HepG2 (cell line): ENCODE measurements at regions not wholly inside any gene's neighbourhood (a gene's known extent, or its start where the extent isn't known, plus 50 kb on each side); places are given as distances from the start of the nearest gene placed in this dataset.
A peak's percentile ranks its signal among the peaks of the same experiment; 100 is the strongest.

Experiments used
- ARHGAP35 ChIP-seq: sonication (generic); formaldehyde crosslinking; IDR thresholded peaks from 2 replicates; pipeline ENCODE4 v1.9.0; 2022; ENCODE audit warnings: mild to moderate bottlenecking, inconsistent platforms, moderate library complexity, missing genetic modification reagents, borderline replicate concordance
- CBFB ChIP-seq: sonication (generic); formaldehyde crosslinking; IDR thresholded peaks from 2 replicates; pipeline ENCODE4 v1.4.0; 2020; ENCODE audit warnings: missing genetic modification reagents
- CEBPB ChIP-seq: IDR thresholded peaks from 2 replicates; pipeline ENCODE4 v1.6.1; 2011; ENCODE audit warnings: low read depth, low read length, improper control_type of control experiment, borderline replicate concordance
- CHD4 ChIP-seq: fragments of 200-600 bp; sonication (generic); IDR thresholded peaks from 2 replicates; pipeline ENCODE4 v1.7.0; 2017; ENCODE audit warnings: mild to moderate bottlenecking, low read length, borderline replicate concordance
- HDAC1 ChIP-seq: sonication (generic); formaldehyde crosslinking; IDR thresholded peaks from 2 replicates; pipeline ENCODE4 v1.5.1; 2020; ENCODE audit warnings: mild to moderate bottlenecking, missing genetic modification reagents
- HMG20A ChIP-seq: IDR thresholded peaks from 2 replicates; pipeline ENCODE4 v1.6.1; 2016; ENCODE audit warnings: borderline replicate concordance
- JUN ChIP-seq: sonication (generic); formaldehyde crosslinking; IDR thresholded peaks from 2 replicates; pipeline ENCODE4 v1.4.0; 2020; ENCODE audit warnings: mild to moderate bottlenecking, missing genetic modification reagents
- KDM2A ChIP-seq: sonication (generic); formaldehyde crosslinking; IDR thresholded peaks from 2 replicates; pipeline ENCODE4 v1.4.0; 2020; ENCODE audit warnings: low read depth, missing genetic modification reagents, borderline replicate concordance
- LBX2 ChIP-seq: sonication (generic); formaldehyde crosslinking; IDR thresholded peaks from 2 replicates; pipeline ENCODE4 v1.5.0; 2020; ENCODE audit warnings: missing genetic modification reagents, mild to moderate bottlenecking, borderline replicate concordance
- MIER2 ChIP-seq: IDR thresholded peaks from 2 replicates; pipeline ENCODE4 v1.6.1; 2016; ENCODE audit warnings: missing biosample characterization, missing genetic modification reagents
- MIXL1 ChIP-seq: IDR thresholded peaks from 2 replicates; pipeline ENCODE4 v1.6.1; 2016
- NCOA2 ChIP-seq: sonication (generic); formaldehyde crosslinking; IDR thresholded peaks from 2 replicates; pipeline ENCODE4 v1.8.0; 2022; ENCODE audit warnings: inconsistent platforms
- NFYC ChIP-seq: IDR thresholded peaks from 2 replicates; pipeline ENCODE4 v1.6.1; 2016; ENCODE audit warnings: missing genetic modification reagents, missing compliant biosample characterization
- RFXAP ChIP-seq: sonication (generic); formaldehyde crosslinking; IDR thresholded peaks from 2 replicates; pipeline ENCODE4 v1.4.0; 2020; ENCODE audit warnings: missing genetic modification reagents, borderline replicate concordance
- SMARCE1 ChIP-seq: fragments of 450-650 bp; IDR thresholded peaks from 2 replicates; pipeline ENCODE4 v1.6.1; 2017; ENCODE audit warnings: borderline replicate concordance
- SOX5 ChIP-seq: IDR thresholded peaks from 2 replicates; pipeline ENCODE4 v1.6.1; 2016; ENCODE audit warnings: borderline replicate concordance
- STAT5B ChIP-seq: sonication (generic); formaldehyde crosslinking; IDR thresholded peaks from 2 replicates; pipeline ENCODE4 v1.4.0; 2020; ENCODE audit warnings: missing genetic modification reagents
- ZBTB46 ChIP-seq: sonication (generic); formaldehyde crosslinking; IDR thresholded peaks from 2 replicates; pipeline ENCODE4 v1.4.0; 2020; ENCODE audit warnings: mild to moderate bottlenecking, missing genetic modification reagents, borderline replicate concordance
- ZGPAT ChIP-seq: IDR thresholded peaks from 2 replicates; pipeline ENCODE4 v1.6.1; 2016; ENCODE audit warnings: mild to moderate bottlenecking
- ZNF430 ChIP-seq: sonication (generic); formaldehyde crosslinking; IDR thresholded peaks from 2 replicates; pipeline ENCODE4 v1.9.0; 2021; ENCODE audit warnings: mild to moderate bottlenecking, missing genetic modification reagents
- ZNF547 ChIP-seq: sonication (generic); formaldehyde crosslinking; IDR thresholded peaks from 2 replicates; pipeline ENCODE4 v1.5.1; 2020; ENCODE audit warnings: mild to moderate bottlenecking, missing genetic modification reagents
- ZNF782 ChIP-seq: sonication (generic); formaldehyde crosslinking; IDR thresholded peaks from 2 replicates; pipeline ENCODE4 v1.4.0; 2020; ENCODE audit warnings: missing genetic modification reagents, mild to moderate bottlenecking, borderline replicate concordance
- ZNF784 ChIP-seq: sonication (generic); formaldehyde crosslinking; IDR thresholded peaks from 2 replicates; pipeline ENCODE4 v1.5.1; 2020; ENCODE audit warnings: missing genetic modification reagents, mild to moderate bottlenecking, borderline replicate concordance
- ZNF788 ChIP-seq: sonication (generic); formaldehyde crosslinking; IDR thresholded peaks from 2 replicates; pipeline ENCODE4 v1.5.0; 2020; ENCODE audit warnings: mild to moderate bottlenecking, missing genetic modification reagents, borderline replicate concordance
- TF ChIP-seq, protein P1 (sequence below): sonication (generic); formaldehyde crosslinking; IDR thresholded peaks from 2 replicates; pipeline ENCODE4 v1.5.0; 2020; ENCODE audit warnings: mild to moderate bottlenecking, missing genetic modification reagents

DNA sequence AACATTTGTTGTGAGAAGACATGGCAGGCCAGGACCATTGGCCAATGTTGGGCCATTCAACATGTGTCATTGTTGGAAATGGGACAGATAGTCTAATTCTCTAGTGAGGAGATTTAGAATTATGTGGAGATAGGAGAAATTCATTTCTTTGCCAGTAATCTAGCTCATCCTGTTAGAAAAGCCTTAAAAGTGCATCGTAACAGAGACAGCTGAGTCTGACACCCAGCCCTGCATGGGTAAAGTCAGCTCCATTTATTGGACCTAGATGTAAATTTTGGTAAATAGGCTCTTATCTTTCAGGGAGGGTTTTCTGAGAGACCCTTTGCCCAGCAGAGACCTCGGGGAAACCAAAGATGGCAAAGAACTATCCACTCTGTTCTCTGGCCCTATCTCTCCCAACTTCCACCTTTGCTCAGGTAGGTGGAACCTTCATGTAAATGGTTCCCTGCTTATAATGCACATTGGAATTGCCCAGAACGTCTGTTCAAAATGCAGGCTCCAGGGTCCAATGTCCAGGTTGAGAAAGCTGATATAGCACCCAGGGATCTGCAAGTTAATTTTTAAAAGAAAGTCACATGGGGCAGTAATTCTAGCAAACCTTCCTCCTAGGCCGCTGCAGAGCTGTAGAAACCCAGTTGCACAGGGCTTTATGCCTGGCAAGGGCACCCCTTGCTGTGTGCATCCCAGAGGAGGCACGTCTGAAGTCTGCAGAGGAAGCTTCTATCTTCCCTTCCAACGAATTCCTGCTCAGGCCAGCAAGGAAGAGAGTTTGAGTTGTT is 365.9 kb upstream of the PROK2 start (continued):
- TF ChIP-seq ZNF788 (CRISPR knock-in tag) (peak; percentile 12; the same call in 1 of the 2 replicates), ZNF547 (CRISPR knock-in tag) (0 out of 2 replicates have a peak, but pooled peaks have one; percentile 42), ZNF784 (CRISPR knock-in tag) (no peak), LBX2 (CRISPR knock-in tag) (no peak), ARHGAP35 (CRISPR knock-in tag) (no peak), CBFB (no peak), MIER2 (CRISPR knock-in tag) (peak; percentile 42; the same call in 1 of the 2 replicates), ZNF782 (CRISPR knock-in tag) (no peak), NFYC (CRISPR knock-in tag) (no peak), KDM2A (peak; percentile 35; the same call in 1 of the 2 replicates), RFXAP (CRISPR knock-in tag) (0 out of 2 replicates have a peak, but pooled peaks have one; percentile 6), ZBTB46 (CRISPR knock-in tag) (no peak), NCOA2 (peak; percentile 30; the same call in 1 of the 2 replicates), SOX5 (peak; percentile 34; the same call in 1 of the 2 replicates), ZGPAT (peak; percentile 48; the same call in 1 of the 2 replicates), HMG20A (peak; percentile 48; the same call in 1 of the 2 replicates), STAT5B (no peak), JUN (CRISPR knock-in tag) (no peak), CEBPB (peak; percentile 66; the same call in 1 of the 2 replicates), ZNF430 (no peak), CHD4 (no peak), HDAC1 (CRISPR knock-in tag) (peak; percentile 38), MIXL1 (CRISPR knock-in tag) (0 out of 2 replicates have a peak, but pooled peaks have one; percentile 16), SMARCE1 (no peak)
- TF ChIP-seq, protein P1, sequence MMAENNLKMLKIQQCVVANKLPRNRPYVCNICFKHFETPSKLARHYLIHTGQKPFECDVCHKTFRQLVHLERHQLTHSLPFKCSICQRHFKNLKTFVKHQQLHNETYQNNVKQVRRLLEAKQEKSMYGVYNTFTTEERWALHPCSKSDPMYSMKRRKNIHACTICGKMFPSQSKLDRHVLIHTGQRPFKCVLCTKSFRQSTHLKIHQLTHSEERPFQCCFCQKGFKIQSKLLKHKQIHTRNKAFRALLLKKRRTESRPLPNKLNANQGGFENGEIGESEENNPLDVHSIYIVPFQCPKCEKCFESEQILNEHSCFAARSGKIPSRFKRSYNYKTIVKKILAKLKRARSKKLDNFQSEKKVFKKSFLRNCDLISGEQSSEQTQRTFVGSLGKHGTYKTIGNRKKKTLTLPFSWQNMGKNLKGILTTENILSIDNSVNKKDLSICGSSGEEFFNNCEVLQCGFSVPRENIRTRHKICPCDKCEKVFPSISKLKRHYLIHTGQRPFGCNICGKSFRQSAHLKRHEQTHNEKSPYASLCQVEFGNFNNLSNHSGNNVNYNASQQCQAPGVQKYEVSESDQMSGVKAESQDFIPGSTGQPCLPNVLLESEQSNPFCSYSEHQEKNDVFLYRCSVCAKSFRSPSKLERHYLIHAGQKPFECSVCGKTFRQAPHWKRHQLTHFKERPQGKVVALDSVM (CRISPR knock-in tag), result no peak
